ENCODE measurements at regions not wholly inside any gene's neighbourhood (a gene's known extent, or its start where the extent isn't known, plus 50 kb on each side); places are given as distances from the start of the nearest gene placed in this dataset.

GRCh38 chr12:98402671-98403070 is 112.7 kb upstream of the TMPO start:
- no peak for DNase-seq (ENCODE audit: low read depth)

GRCh38 chr12:98403385-98403784 is 112.0 kb upstream of the TMPO start:
- no peak for DNase-seq (ENCODE audit: low read depth)

GRCh38 chr12:98403936-98404335 is 111.5 kb upstream of the TMPO start:
- no peak for DNase-seq (ENCODE audit: low read depth)

GRCh38 chr12:98405805-98406366 is 109.5 kb upstream of the TMPO start:
- DNase-seq (ENCODE audit: low read depth): no peak

GRCh38 chr12:98406378-98406777 is 109.0 kb upstream of the TMPO start:
- DNase-seq (ENCODE audit: low read depth): no peak

- no peak for DNase-seq (ENCODE audit: low read depth)
Measured at GRCh38 chr12:98408681-98409080, 106.7 kb upstream of the TMPO start.

GRCh38 chr12:98409548-98409947 is 105.8 kb upstream of the TMPO start:
- no peak for DNase-seq (ENCODE audit: low read depth)

- DNase-seq (ENCODE audit: low read depth): no peak
Measured at GRCh38 chr12:98410356-98410755, 105.0 kb upstream of the TMPO start.

- DNase-seq (ENCODE audit: low read depth): no peak
Measured at GRCh38 chr12:98416845-98417244, 98.5 kb upstream of the TMPO start.

GRCh38 chr12:98417266-98417665 is 98.1 kb upstream of the TMPO start:
- DNase-seq (ENCODE audit: low read depth): no peak

- DNase-seq (ENCODE audit: low read depth): no peak
Measured at GRCh38 chr12:98418357-98419075, 96.9 kb upstream of the TMPO start.

- DNase-seq (ENCODE audit: low read depth): no peak
Measured at GRCh38 chr12:98419081-98419794, 96.2 kb upstream of the TMPO start.

GRCh38 chr12:98419795-98420404 is 95.5 kb upstream of the TMPO start:
- no peak for DNase-seq (ENCODE audit: low read depth)

- DNase-seq (ENCODE audit: low read depth): no peak
Measured at GRCh38 chr12:98420461-98420860, 94.9 kb upstream of the TMPO start.

- DNase-seq (ENCODE audit: low read depth): no peak
Measured at GRCh38 chr12:98421316-98421715, 94.1 kb upstream of the TMPO start.

- DNase-seq (ENCODE audit: low read depth): no peak
Measured at GRCh38 chr12:98422359-98422758, 93.0 kb upstream of the TMPO start.

GRCh38 chr12:98422812-98423211 is 92.6 kb upstream of the TMPO start:
- DNase-seq (ENCODE audit: low read depth): no peak

GRCh38 chr12:98423963-98424362 is 91.4 kb upstream of the TMPO start:
- DNase-seq (ENCODE audit: low read depth): no peak

- DNase-seq (ENCODE audit: low read depth): peak; percentile 20
Measured at GRCh38 chr12:98424726-98425401, 90.5 kb upstream of the TMPO start.

- no peak for DNase-seq (ENCODE audit: low read depth)
Measured at GRCh38 chr12:98425859-98426258, 89.5 kb upstream of the TMPO start.

- DNase-seq (ENCODE audit: low read depth): no peak
Measured at GRCh38 chr12:98431089-98431488, 84.3 kb upstream of the TMPO start.

- DNase-seq (ENCODE audit: low read depth): no peak
Measured at GRCh38 chr12:98437166-98437565, 78.2 kb upstream of the TMPO start.
